ENCODE measurements at regions not wholly inside any gene's neighbourhood (a gene's known extent, or its start where the extent isn't known, plus 50 kb on each side); places are given as distances from the start of the nearest gene placed in this dataset.

- TF ChIP-seq CTCF (IDR thresholded peaks at IDR 0.05) = no peak
- DNase-seq = no peak
- Mint-ChIP-seq H3K4me1 (ENCODE audit: low read depth) (no peaks in the 10 kb centered on the region), H3K36me3 (ENCODE audit: low read depth) (no peaks in the 10 kb centered on the region), H3K9me3 (no peaks in the 10 kb centered on the region), H3K4me3 (no peak overlapping the region), H3K27me3 (ENCODE audit: insufficient read depth) (peaks cover 6% of the 10 kb centered on the region; the same call in 1 of the 2 replicates), H3K27ac (no peak overlapping the region)
Observed at GRCh38 chr2:159855557-159856061, 57.6 kb upstream of the CD302 start.

- Mint-ChIP-seq H3K27ac (no peak overlapping the region), H3K27me3 (ENCODE audit: insufficient read depth) (peaks cover 6% of the 10 kb centered on the region; the same call in 1 of the 2 replicates), H3K9me3 (no peaks in the 10 kb centered on the region), H3K4me3 (no peak overlapping the region), H3K36me3 (ENCODE audit: low read depth) (no peaks in the 10 kb centered on the region), H3K4me1 (ENCODE audit: low read depth) (no peaks in the 10 kb centered on the region)
- TF ChIP-seq CTCF (IDR thresholded peaks at IDR 0.05) = no peak
- no peak for DNase-seq
Observed at GRCh38 chr2:159855143-159855542, 57.1 kb upstream of the CD302 start.

GRCh38 chr2:159854481-159854880 is 56.5 kb upstream of the CD302 start:
- no peak for DNase-seq
- H3K27me3 Mint-ChIP-seq (ENCODE audit: insufficient read depth) = peaks cover 6% of the 10 kb centered on the region; the same call in 1 of the 2 replicates
- no peak overlapping the region for H3K4me3 Mint-ChIP-seq
- no peak overlapping the region for H3K27ac Mint-ChIP-seq
- H3K36me3 Mint-ChIP-seq (ENCODE audit: low read depth) = no peaks in the 10 kb centered on the region
- H3K4me1 Mint-ChIP-seq (ENCODE audit: low read depth) = no peaks in the 10 kb centered on the region
- no peaks in the 10 kb centered on the region for H3K9me3 Mint-ChIP-seq
- no peak for TF ChIP-seq CTCF (IDR thresholded peaks at IDR 0.05)

GRCh38 chr2:159853101-159853500 is 55.1 kb upstream of the CD302 start:
- Mint-ChIP-seq H3K4me1 (ENCODE audit: low read depth) (no peaks in the 10 kb centered on the region), H3K36me3 (ENCODE audit: low read depth) (no peaks in the 10 kb centered on the region), H3K27me3 (ENCODE audit: insufficient read depth) (peaks cover 7% of the 10 kb centered on the region; the same call in 1 of the 2 replicates), H3K27ac (no peak overlapping the region), H3K9me3 (no peaks in the 10 kb centered on the region), H3K4me3 (no peak overlapping the region)
- TF ChIP-seq CTCF (IDR thresholded peaks at IDR 0.05) = no peak
- DNase-seq = no peak

GRCh38 chr2:159851941-159852340 is 53.9 kb upstream of the CD302 start:
- no peak for TF ChIP-seq CTCF (IDR thresholded peaks at IDR 0.05)
- DNase-seq = no peak
- no peaks in the 10 kb centered on the region for H3K4me1 Mint-ChIP-seq (ENCODE audit: low read depth)
- peaks cover 7% of the 10 kb centered on the region for H3K27me3 Mint-ChIP-seq (ENCODE audit: insufficient read depth)
- H3K27ac Mint-ChIP-seq = no peak overlapping the region
- no peak overlapping the region for H3K4me3 Mint-ChIP-seq
- no peaks in the 10 kb centered on the region for H3K9me3 Mint-ChIP-seq
- H3K36me3 Mint-ChIP-seq (ENCODE audit: low read depth) = no peaks in the 10 kb centered on the region

GRCh38 chr2:159850789-159851188 is 52.8 kb upstream of the CD302 start:
- Mint-ChIP-seq H3K9me3 (no peaks in the 10 kb centered on the region), H3K36me3 (ENCODE audit: low read depth) (no peaks in the 10 kb centered on the region), H3K4me1 (ENCODE audit: low read depth) (no peaks in the 10 kb centered on the region), H3K27ac (no peak overlapping the region), H3K4me3 (no peak overlapping the region), H3K27me3 (ENCODE audit: insufficient read depth) (peaks cover 10% of the 10 kb centered on the region)
- TF ChIP-seq CTCF (IDR thresholded peaks at IDR 0.05) = no peak
- no peak for DNase-seq
